ENCODE measurements at regions not wholly inside any gene's neighbourhood (a gene's known extent, or its start where the extent isn't known, plus 50 kb on each side); places are given as distances from the start of the nearest gene placed in this dataset.

GRCh38 chr1:199696225-199696624 is 331.3 kb upstream of the NR5A2 start (continued):
- TF ChIP-seq ZBTB6 (tag by site-specific recombination; IDR thresholded peaks at IDR 0.05) (no peak), ZNF324 (tag by site-specific recombination; IDR thresholded peaks at IDR 0.05) (no peak), HOXA7 (CRISPR knock-in tag; IDR thresholded peaks at IDR 0.05; ENCODE audit: borderline replicate concordance) (no peak), ZNF571 (tag by site-specific recombination; IDR thresholded peaks at IDR 0.05) (no peak), ZNF2 (tag by site-specific recombination; IDR thresholded peaks at IDR 0.05) (no peak), ZNF335 (tag by site-specific recombination; conservative IDR thresholded peaks at IDR 0.05) (no peak), ZNF140 (tag by site-specific recombination; IDR thresholded peaks at IDR 0.05) (no peak), SP3 (tag by site-specific recombination; IDR thresholded peaks at IDR 0.05) (no peak)

GRCh38 chr1:199698222-199698621 is 329.3 kb upstream of the NR5A2 start:
- Histone ChIP-seq H3K27ac (ENCODE audit: extremely low read depth, low read depth, low read length) (no peak overlapping the region), H3K9me3 (ENCODE audit: control insufficient read depth, insufficient read depth, low read depth, low read length) (no peaks in the 10 kb centered on the region), H3K4me1 (ENCODE audit: control insufficient read depth, insufficient read depth, low read length) (no peaks in the 10 kb centered on the region), H3K4me3 (ENCODE audit: low read depth, low read length) (no peak overlapping the region), H3K36me3 (ENCODE audit: control insufficient read depth in 2 of 2, insufficient read depth in 1 of 2, low read length in 2 of 2) (no peaks in the 10 kb centered on the region)
- no peak for TF ChIP-seq ZNF548 (tag by site-specific recombination; IDR thresholded peaks at IDR 0.05)
- TF ChIP-seq KLF1 (tag by site-specific recombination; IDR thresholded peaks at IDR 0.05): no peak
- no peak for TF ChIP-seq SCRT2 (tag by site-specific recombination; IDR thresholded peaks at IDR 0.05)
- TF ChIP-seq ZBTB26 (tag by site-specific recombination; optimal IDR thresholded peaks at IDR 0.05): no peak
- TF ChIP-seq ATF2 (tag by site-specific recombination; IDR thresholded peaks at IDR 0.05; ENCODE audit: low read depth): no peak
- no peak for TF ChIP-seq ZBTB6 (tag by site-specific recombination; IDR thresholded peaks at IDR 0.05)
- TF ChIP-seq ZNF585B (tag by site-specific recombination; IDR thresholded peaks at IDR 0.05): no peak
- TF ChIP-seq ZNF398 (tag by site-specific recombination; IDR thresholded peaks at IDR 0.05): no peak
- no peak for TF ChIP-seq ZNF16 (tag by site-specific recombination; IDR thresholded peaks at IDR 0.05; ENCODE audit: low read depth)
- no peak for TF ChIP-seq ZNF157 (tag by site-specific recombination; IDR thresholded peaks at IDR 0.05)
- no peak for TF ChIP-seq ZNF843 (tag by site-specific recombination; IDR thresholded peaks at IDR 0.05)
- POLR2A ChIA-PET: no interaction called here
- CTCF ChIA-PET: no interaction called here

GRCh38 chr1:199700551-199700950 is 327.0 kb upstream of the NR5A2 start:
- H3K27ac ChIP-seq (ENCODE audit: extremely low read depth, low read depth, low read length): no peak overlapping the region
- no peak overlapping the region for H3K4me3 ChIP-seq (ENCODE audit: low read depth, low read length)
- POLR2A ChIA-PET: no interaction called here
- no peaks in the 10 kb centered on the region for H3K9me3 ChIP-seq (ENCODE audit: control insufficient read depth, insufficient read depth, low read depth, low read length)
- CTCF ChIA-PET: interaction anchor here (0.6 kb wide), 1 partner anchor 665 kb away, joined by 5 read pairs; no protein-coding TSS in a partner anchor
- H3K4me1 ChIP-seq (ENCODE audit: control insufficient read depth, insufficient read depth, low read length): no peaks in the 10 kb centered on the region
- H3K36me3 ChIP-seq (ENCODE audit: control insufficient read depth in 2 of 2, insufficient read depth in 1 of 2, low read length in 2 of 2): no peaks in the 10 kb centered on the region
- TF ChIP-seq ZNF391 (tag by site-specific recombination; IDR thresholded peaks at IDR 0.05; ENCODE audit: borderline replicate concordance, low read depth): no peak
- TF ChIP-seq ZNF18 (tag by site-specific recombination; IDR thresholded peaks at IDR 0.05): no peak
- TF ChIP-seq ZFP41 (tag by site-specific recombination; IDR thresholded peaks at IDR 0.05; ENCODE audit: borderline replicate concordance): no peak
- TF ChIP-seq ELK4 (IDR thresholded peaks at IDR 0.05; ENCODE audit: borderline replicate concordance, low read depth, low read length): no peak
- TF ChIP-seq ZNF549 (tag by site-specific recombination; IDR thresholded peaks at IDR 0.05): no peak
- no peak for TF ChIP-seq ZNF335 (tag by site-specific recombination; conservative IDR thresholded peaks at IDR 0.05)
- TF ChIP-seq ZBTB48 (tag by site-specific recombination; IDR thresholded peaks at IDR 0.05): no peak

Measured in HEK293 (cell line).